Activated naive CD4-positive, alpha-beta T cell treated with anti-CD3 and anti-CD28 coated beads, Interleukin-2, amount 50 U/mL, for 24 hours (primary cell): ENCODE measurements at regions not wholly inside any gene's neighbourhood (a gene's known extent, or its start where the extent isn't known, plus 50 kb on each side); places are given as distances from the start of the nearest gene placed in this dataset.
"Not testable (repeated sequence)": the region's sequence is repeated elsewhere in the genome, so short reads cannot be mapped to it uniquely, and the experiment has no call there.

Experiments
- H3K27ac Mint-ChIP-seq: one replicate; pipeline ENCODE4 v1.8.0; 2021; ENCODE audit warnings: mild to moderate bottlenecking, mixed read lengths
- H3K27me3 Mint-ChIP-seq: one replicate; pipeline ENCODE4 v1.8.0; 2021; ENCODE audit warnings: mixed read lengths
- H3K36me3 Mint-ChIP-seq: one replicate; pipeline ENCODE4 v1.8.0; 2021; ENCODE audit warnings: mixed read lengths
- H3K4me1 Mint-ChIP-seq: one replicate; pipeline ENCODE4 v1.8.0; 2021; ENCODE audit warnings: mixed read lengths
- H3K4me3 Mint-ChIP-seq: one replicate; pipeline ENCODE4 v1.8.0; 2021; ENCODE audit warnings: mild to moderate bottlenecking, mixed read lengths
- H3K9me3 Mint-ChIP-seq: one replicate; pipeline ENCODE4 v1.8.0; 2021; ENCODE audit warnings: mixed read lengths

GRCh38 chr10:4407783-4408182 is 418.2 kb upstream of the AKR1E2 start:
- Mint-ChIP-seq H3K4me3 (no peak overlapping the region), H3K9me3 (no peaks in the 10 kb centered on the region), H3K36me3 (no peaks in the 10 kb centered on the region), H3K4me1 (peaks cover 5% of the 10 kb centered on the region), H3K27ac (no peak overlapping the region), H3K27me3 (peaks cover 3% of the 10 kb centered on the region)

GRCh38 chr10:4405828-4406227 is 420.2 kb upstream of the AKR1E2 start:
- H3K27ac Mint-ChIP-seq: no peak overlapping the region
- H3K27me3 Mint-ChIP-seq: peaks cover 3% of the 10 kb centered on the region
- no peaks in the 10 kb centered on the region for H3K9me3 Mint-ChIP-seq

GRCh38 chr10:4403638-4404252 is 422.3 kb upstream of the AKR1E2 start:
- peaks cover 3% of the 10 kb centered on the region for H3K27me3 Mint-ChIP-seq
- no peaks in the 10 kb centered on the region for H3K9me3 Mint-ChIP-seq

More at GRCh38 chr10:4405828-4406227, 420.2 kb upstream of the AKR1E2 start:
- no peaks in the 10 kb centered on the region for H3K36me3 Mint-ChIP-seq
- no peak overlapping the region for H3K4me3 Mint-ChIP-seq
- peaks cover 5% of the 10 kb centered on the region for H3K4me1 Mint-ChIP-seq

DNA sequence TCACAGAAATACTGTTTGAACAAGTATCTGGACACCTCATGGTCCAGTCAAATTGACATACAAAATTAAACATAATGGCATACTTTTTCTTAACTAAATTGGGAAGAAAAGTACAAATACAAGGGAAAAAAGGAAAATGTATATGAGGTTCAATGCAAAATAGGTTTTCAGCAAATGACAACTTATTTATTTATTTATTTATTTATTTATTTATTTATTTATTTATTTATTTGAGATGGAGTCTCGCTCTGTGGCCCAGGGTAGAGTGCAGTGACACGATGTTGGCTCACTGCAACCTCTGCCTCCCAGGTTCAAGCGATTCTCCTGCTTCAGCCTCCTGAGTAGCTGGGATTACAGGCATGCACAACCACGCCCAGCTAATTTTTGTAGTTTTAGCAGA is 424.9 kb upstream of the AKR1E2 start:
- not testable (repeated sequence) for H3K27ac Mint-ChIP-seq, H3K4me3 Mint-ChIP-seq, H3K36me3 Mint-ChIP-seq, H3K4me1 Mint-ChIP-seq, H3K9me3 Mint-ChIP-seq, H3K27me3 Mint-ChIP-seq

More at GRCh38 chr10:4403638-4404252, 422.3 kb upstream of the AKR1E2 start:
- H3K4me1 Mint-ChIP-seq: peaks cover 5% of the 10 kb centered on the region
- no peak overlapping the region for H3K4me3 Mint-ChIP-seq
- no peaks in the 10 kb centered on the region for H3K36me3 Mint-ChIP-seq
- H3K27ac Mint-ChIP-seq: no peak overlapping the region

DNA sequence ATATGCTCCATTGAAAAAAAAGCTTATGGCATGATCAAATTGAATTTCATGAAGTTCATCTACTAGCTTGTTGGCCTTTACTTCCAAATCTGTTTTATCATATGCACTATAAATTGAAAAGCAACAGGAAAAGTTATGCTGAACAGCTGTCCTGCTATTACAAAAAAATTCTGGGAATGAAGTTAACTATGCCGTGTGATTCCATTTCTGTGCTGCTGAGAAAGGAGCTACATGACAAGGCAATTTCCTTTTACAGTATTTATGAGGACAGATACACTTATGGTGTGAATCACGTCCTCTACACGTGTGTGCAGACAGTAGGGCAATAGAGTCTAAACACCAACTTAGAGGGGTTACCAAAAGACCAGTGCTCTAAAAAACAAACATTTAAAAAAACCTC is 426.5 kb upstream of the AKR1E2 start:
- no peaks in the 10 kb centered on the region for H3K36me3 Mint-ChIP-seq

DNA sequence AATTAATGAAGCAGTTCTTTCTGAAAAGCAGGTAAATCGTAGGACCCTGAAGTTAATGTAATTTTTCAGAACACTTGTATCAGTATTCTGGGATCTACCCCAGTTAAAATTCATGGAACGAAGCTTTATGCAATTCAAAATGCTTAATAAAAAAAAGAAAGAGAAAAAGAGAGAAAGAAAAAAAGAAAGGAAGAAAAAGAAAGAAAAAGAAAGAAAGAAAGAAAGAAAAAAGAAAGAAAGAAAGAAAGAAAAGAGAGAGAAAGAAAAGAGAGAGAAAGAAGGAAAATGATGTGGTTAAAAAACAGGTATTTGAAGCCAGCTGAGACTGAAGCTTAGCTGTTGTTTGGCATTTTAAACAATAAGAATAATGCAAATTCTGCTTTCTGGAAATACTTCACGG is 427.4 kb upstream of the AKR1E2 start:
- no peaks in the 10 kb centered on the region for H3K36me3 Mint-ChIP-seq
- no peak overlapping the region for H3K4me3 Mint-ChIP-seq
- H3K9me3 Mint-ChIP-seq: no peaks in the 10 kb centered on the region
- H3K4me1 Mint-ChIP-seq: no peaks in the 10 kb centered on the region
- H3K27me3 Mint-ChIP-seq: peaks cover 3% of the 10 kb centered on the region
- no peak overlapping the region for H3K27ac Mint-ChIP-seq

More for the DNA sequence above, 426.5 kb upstream of the AKR1E2 start:
- Mint-ChIP-seq H3K4me1 (no peaks in the 10 kb centered on the region), H3K27ac (no peak overlapping the region), H3K4me3 (no peak overlapping the region), H3K9me3 (no peaks in the 10 kb centered on the region), H3K27me3 (peaks cover 4% of the 10 kb centered on the region)

GRCh38 chr10:4397337-4397736 is 428.7 kb upstream of the AKR1E2 start:
- H3K27me3 Mint-ChIP-seq: peaks cover 1% of the 10 kb centered on the region
- no peaks in the 10 kb centered on the region for H3K4me1 Mint-ChIP-seq
- H3K36me3 Mint-ChIP-seq: no peaks in the 10 kb centered on the region
- H3K4me3 Mint-ChIP-seq: no peak overlapping the region
- H3K9me3 Mint-ChIP-seq: no peaks in the 10 kb centered on the region
- H3K27ac Mint-ChIP-seq: no peak overlapping the region

DNA sequence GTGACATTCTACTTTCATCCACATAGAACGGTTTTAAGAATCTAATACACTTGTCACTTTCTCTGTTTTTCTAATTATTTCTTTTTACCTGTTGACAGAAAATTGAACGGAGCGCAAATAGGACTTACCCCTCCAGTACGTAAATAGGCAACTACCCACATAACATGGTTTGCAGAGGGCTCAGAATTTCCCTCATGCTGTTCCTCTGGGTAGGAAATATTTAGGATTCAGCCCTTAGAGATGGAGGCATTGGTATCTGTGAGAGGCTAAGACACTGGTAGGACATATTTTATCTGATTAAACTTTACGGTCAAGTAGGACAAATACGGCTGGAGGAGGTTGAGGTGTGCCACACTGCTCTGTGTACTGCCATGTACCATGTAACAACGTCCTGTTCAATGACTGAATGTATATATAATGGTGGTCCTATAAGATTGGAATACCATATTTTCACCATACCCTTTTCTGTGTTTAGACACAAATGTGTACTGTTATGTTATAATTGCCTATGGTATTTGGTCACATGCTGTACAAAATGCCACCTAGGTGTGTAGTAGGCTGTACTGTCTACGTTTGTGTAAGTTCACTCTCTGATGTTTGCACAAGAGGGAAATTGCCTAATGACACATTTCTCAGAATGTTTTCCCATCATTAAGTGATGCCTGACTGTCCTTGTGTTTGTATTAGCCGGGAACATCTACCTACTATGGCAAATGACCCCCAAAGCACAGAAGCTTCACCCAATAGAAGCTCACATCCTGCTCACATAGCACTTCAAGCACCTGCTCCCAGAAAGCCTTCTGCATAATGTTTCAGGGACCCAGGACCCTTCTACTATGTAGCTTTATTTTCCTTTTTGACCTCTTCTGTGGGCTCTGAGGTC is 429.4 kb upstream of the AKR1E2 start:
- no peaks in the 10 kb centered on the region for H3K9me3 Mint-ChIP-seq
- H3K4me1 Mint-ChIP-seq: no peaks in the 10 kb centered on the region
- no peaks in the 10 kb centered on the region for H3K36me3 Mint-ChIP-seq
- H3K27ac Mint-ChIP-seq: no peak overlapping the region
- H3K4me3 Mint-ChIP-seq: no peak overlapping the region
- peaks cover 1% of the 10 kb centered on the region for H3K27me3 Mint-ChIP-seq

DNA sequence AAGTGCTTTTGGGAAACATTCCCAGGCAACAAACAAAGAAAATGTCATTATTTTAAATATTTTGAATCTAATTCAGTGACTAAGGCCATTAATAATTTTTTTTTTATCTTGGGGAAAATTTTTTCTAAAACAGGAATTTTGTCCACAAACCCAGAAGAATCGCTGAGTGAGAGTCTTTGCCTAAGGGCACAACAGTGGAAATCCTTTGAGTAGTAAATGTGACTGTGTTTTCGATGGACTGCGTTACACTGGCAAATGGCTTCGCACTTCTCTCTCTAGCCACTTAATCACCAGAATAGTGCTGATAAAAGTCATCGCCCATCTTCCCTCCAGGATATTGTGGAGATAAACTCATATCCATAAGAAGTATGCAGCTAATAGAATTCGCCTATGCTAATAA is 430.3 kb upstream of the AKR1E2 start:
- Mint-ChIP-seq H3K4me3 (no peak overlapping the region), H3K27me3 (peaks cover 1% of the 10 kb centered on the region), H3K36me3 (no peaks in the 10 kb centered on the region), H3K9me3 (no peaks in the 10 kb centered on the region), H3K4me1 (no peaks in the 10 kb centered on the region), H3K27ac (no peak overlapping the region)

- H3K4me3 Mint-ChIP-seq, H3K9me3 Mint-ChIP-seq, H3K4me1 Mint-ChIP-seq, H3K27me3 Mint-ChIP-seq, H3K36me3 Mint-ChIP-seq, H3K27ac Mint-ChIP-seq: not testable (repeated sequence)
Observed at GRCh38 chr10:4394455-4394854, 431.6 kb upstream of the AKR1E2 start.

- Mint-ChIP-seq H3K9me3 (no peaks in the 10 kb centered on the region), H3K4me3 (no peak overlapping the region), H3K4me1 (no peaks in the 10 kb centered on the region), H3K27ac (no peak overlapping the region), H3K36me3 (no peaks in the 10 kb centered on the region), H3K27me3 (peaks cover 4% of the 10 kb centered on the region)
Observed at GRCh38 chr10:4391683-4392082, 434.3 kb upstream of the AKR1E2 start.

DNA sequence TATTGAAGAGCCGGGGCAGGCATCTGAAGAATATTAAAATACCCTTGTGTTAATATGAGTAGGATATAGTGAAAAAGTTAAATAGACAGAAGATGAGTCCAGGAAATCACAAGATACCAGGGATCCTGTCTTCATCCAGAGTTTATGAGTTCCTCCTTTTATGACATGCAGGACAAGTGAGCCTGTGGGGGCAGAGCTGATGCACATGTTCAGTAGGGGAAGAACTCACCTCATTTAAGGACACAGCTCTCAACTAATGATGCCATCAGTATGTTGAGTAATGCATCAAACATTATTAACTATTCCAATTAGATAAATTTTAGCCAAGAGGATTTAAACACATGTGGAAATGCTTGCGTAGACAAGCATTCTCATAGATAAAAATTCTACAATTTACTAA is 435.8 kb upstream of the AKR1E2 start:
- no peaks in the 10 kb centered on the region for H3K4me1 Mint-ChIP-seq
- no peak overlapping the region for H3K4me3 Mint-ChIP-seq
- peaks cover 4% of the 10 kb centered on the region for H3K27me3 Mint-ChIP-seq
- H3K27ac Mint-ChIP-seq: no peak overlapping the region
- no peaks in the 10 kb centered on the region for H3K36me3 Mint-ChIP-seq
- no peaks in the 10 kb centered on the region for H3K9me3 Mint-ChIP-seq

DNA sequence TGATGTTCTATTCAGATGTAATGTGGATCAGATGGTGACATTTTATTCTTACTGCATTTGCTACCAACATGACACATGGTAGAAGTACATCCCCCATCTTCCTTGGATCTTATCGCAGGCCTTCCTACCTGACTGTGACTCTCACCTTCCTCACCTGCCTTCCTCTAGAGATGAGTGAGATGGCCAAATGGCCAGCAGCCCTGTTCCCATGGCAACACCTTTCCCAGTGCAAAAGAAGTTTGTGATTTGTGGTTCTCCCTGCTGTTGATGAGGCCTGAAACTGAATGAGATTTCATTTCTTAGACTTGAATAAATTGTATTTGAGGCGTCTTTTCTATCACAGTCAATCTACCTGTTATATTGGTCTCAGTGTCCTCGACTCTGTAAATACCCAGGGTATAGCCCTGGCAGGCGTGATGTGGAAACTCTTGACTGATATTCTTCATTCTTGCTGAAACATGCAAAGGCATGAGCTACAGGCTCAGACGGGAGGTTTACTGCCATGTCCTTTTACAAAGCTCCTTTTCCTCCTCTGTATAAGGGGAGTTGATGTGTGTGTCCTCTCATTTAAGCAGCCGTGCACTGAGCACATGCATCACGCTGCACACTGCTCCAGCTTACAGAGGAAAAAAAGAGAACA is 440.7 kb upstream of the AKR1E2 start:
- peaks cover 5% of the 10 kb centered on the region for H3K27me3 Mint-ChIP-seq
- H3K4me1 Mint-ChIP-seq: no peaks in the 10 kb centered on the region
- H3K4me3 Mint-ChIP-seq: no peak overlapping the region
- no peaks in the 10 kb centered on the region for H3K9me3 Mint-ChIP-seq
- no peak overlapping the region for H3K27ac Mint-ChIP-seq
- H3K36me3 Mint-ChIP-seq: no peaks in the 10 kb centered on the region

DNA sequence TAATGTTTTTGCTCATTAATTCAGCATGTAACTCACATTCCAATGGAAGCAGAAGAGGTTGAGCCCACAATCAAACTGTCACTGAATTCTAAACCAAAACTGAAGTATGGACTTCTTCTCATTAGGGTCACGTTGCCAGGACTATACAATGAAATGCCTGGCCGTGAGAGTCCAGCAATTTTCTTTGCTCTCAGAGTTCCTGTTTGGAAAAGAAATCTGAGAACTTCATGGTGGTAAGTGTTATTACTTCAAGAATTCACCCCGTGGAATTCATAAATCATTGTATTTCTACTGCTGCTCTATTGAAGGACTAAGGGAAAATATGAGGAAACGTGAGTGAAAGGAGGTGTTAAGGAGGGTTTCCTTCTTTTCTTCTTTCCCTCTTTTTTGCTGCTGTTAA is 441.8 kb upstream of the AKR1E2 start:
- Mint-ChIP-seq H3K4me3 (no peak overlapping the region), H3K4me1 (no peaks in the 10 kb centered on the region), H3K27ac (no peak overlapping the region), H3K27me3 (peaks cover 1% of the 10 kb centered on the region), H3K9me3 (no peaks in the 10 kb centered on the region), H3K36me3 (no peaks in the 10 kb centered on the region)

DNA sequence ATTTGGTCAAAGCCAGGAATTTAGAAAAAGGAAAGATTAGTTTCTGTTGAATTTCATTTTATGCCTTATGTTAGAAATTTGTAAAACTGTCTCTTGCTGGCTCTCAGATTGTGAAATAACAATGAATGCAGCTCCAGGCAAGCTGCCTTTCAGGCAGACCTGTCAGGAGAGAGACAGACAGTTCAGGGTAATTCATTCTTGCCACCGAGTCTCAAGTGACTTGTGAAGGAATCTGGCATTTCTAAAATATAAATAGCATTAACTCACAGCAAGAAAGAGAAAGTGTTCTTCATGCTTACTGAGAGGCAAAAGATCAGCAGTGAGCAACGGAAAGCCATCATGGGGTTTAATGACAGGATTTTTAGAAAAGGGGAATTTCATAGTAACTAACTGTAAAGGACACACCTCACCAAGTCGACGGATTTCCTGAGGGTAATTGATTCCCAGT is 442.3 kb upstream of the AKR1E2 start:
- no peaks in the 10 kb centered on the region for H3K4me1 Mint-ChIP-seq
- H3K27ac Mint-ChIP-seq: no peak overlapping the region
- no peak overlapping the region for H3K4me3 Mint-ChIP-seq
- peaks cover 1% of the 10 kb centered on the region for H3K27me3 Mint-ChIP-seq
- no peaks in the 10 kb centered on the region for H3K9me3 Mint-ChIP-seq
- H3K36me3 Mint-ChIP-seq: no peaks in the 10 kb centered on the region

DNA sequence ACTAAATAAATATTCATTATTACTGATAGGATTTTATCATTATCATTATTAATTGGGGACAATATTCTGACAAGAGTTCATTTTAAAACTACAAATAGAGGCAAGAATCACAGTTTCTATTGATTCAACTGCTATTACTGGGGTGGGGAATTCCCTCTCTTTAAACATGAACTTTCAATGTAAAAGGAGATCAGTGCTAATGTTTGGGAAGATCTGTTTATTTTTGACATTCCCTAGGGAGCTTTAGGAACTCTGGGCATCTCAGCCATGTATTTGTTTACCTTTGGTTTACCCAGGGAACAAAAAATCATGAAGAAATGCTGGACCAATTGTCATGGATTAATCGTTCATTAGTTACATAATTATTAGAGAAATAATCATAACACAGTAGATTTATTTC is 443.2 kb upstream of the AKR1E2 start:
- H3K36me3 Mint-ChIP-seq: no peaks in the 10 kb centered on the region
- H3K27me3 Mint-ChIP-seq: peaks cover 3% of the 10 kb centered on the region
- H3K4me1 Mint-ChIP-seq: no peaks in the 10 kb centered on the region
- H3K27ac Mint-ChIP-seq: no peak overlapping the region
- no peak overlapping the region for H3K4me3 Mint-ChIP-seq
- no peaks in the 10 kb centered on the region for H3K9me3 Mint-ChIP-seq
